SU-DHL-6 (cell line): ENCODE measurements at regions not wholly inside any gene's neighbourhood (a gene's known extent, or its start where the extent isn't known, plus 50 kb on each side); places are given as distances from the start of the nearest gene placed in this dataset.

Experiments
- H2AFZ ChIP-seq: fragments of 200-600 bp; sonication (generic); 2 replicates; pipeline ENCODE4 v1.6.1; 2014; ENCODE audit warnings: low read depth, mild to moderate bottlenecking, moderate library complexity, mixed read lengths, antibody characterized with exemption, low read length; ENCODE audit not compliant: severe bottlenecking
- H3F3A ChIP-seq: fragments of 200-600 bp; shearing (Covaris generic); 2 replicates; pipeline ENCODE4 v1.6.0; 2016; ENCODE audit warnings: antibody characterized with exemption, mild to moderate bottlenecking; ENCODE audit not compliant: insufficient read depth
- H3K27ac ChIP-seq: fragments of 200-600 bp; sonication (generic); 2 replicates; pipeline ENCODE4 v1.5.1; 2016; ENCODE audit warnings: low read depth, mild to moderate bottlenecking, low read length, moderate library complexity, mixed read lengths
- H3K27me3 ChIP-seq: fragments of 200-600 bp; sonication (generic), shearing (Covaris generic); 2 replicates; pipeline ENCODE4 v1.6.0; 2014; ENCODE audit warnings: mild to moderate bottlenecking, low read length
- H3K36me3 ChIP-seq: fragments of 200-600 bp; sonication (generic); 2 replicates; pipeline ENCODE4 v1.6.1; 2014; ENCODE audit warnings: mild to moderate bottlenecking, low read length, mixed read lengths
- H3K4me2 ChIP-seq: fragments of 300-600, 200-600 bp; shearing (Covaris generic), sonication (generic); 2 replicates; pipeline ENCODE4 v1.6.0; 2014; ENCODE audit warnings: low read length, low read depth, mild to moderate bottlenecking; ENCODE audit not compliant: poor library complexity, severe bottlenecking
- H3K4me3 ChIP-seq: fragments of 200-600 bp; sonication (generic); 2 replicates; pipeline ENCODE4 v1.5.1; 2014; ENCODE audit warnings: antibody characterized with exemption, low read length, mild to moderate bottlenecking, mixed read lengths; ENCODE audit not compliant: insufficient read depth, poor library complexity, severe bottlenecking
- H3K79me2 ChIP-seq: fragments of 200-600 bp; sonication (generic); 2 replicates; pipeline ENCODE4 v1.6.1; 2014; ENCODE audit warnings: mild to moderate bottlenecking, low read length, moderate library complexity; ENCODE audit not compliant: insufficient read depth
- H3K9ac ChIP-seq: fragments of 200-600 bp; sonication (generic); 2 replicates; pipeline ENCODE4 v1.7.0; 2014; ENCODE audit warnings: mild to moderate bottlenecking, low read length
- H3K9me2 ChIP-seq: fragments of 200-600 bp; sonication (generic); replicated peaks from 2 replicates; pipeline ENCODE4 v1.6.1; 2014; ENCODE audit warnings: low read length; ENCODE audit not compliant: insufficient read depth
- H3K9me3 ChIP-seq: fragments of 200-600 bp; sonication (generic); 2 replicates; pipeline ENCODE4 v1.6.1; 2014; ENCODE audit warnings: low read length, mixed read lengths; ENCODE audit not compliant: insufficient read depth
- H4K20me1 ChIP-seq: fragments of 200-600 bp; sonication (generic); 2 replicates; pipeline ENCODE4 v1.6.1; 2014; ENCODE audit warnings: low read depth, mild to moderate bottlenecking, antibody characterized with exemption, low read length, moderate library complexity, mixed read lengths
- EZH2phosphoT487 ChIP-seq: fragments of 200-600 bp; sonication (generic), shearing (Covaris generic); conservative IDR thresholded peaks from 2 replicates; pipeline ENCODE4 v1.6.1; 2018; ENCODE audit warnings: mild to moderate bottlenecking, antibody characterized with exemption, low read length, moderate library complexity, mixed read lengths
- TF ChIP-seq, protein P1 (sequence below): fragments of 200-600 bp; sonication (generic); IDR thresholded peaks from one replicate; pipeline ENCODE4 v1.5.1; 2017; ENCODE audit warnings: antibody characterized with exemption, mild to moderate bottlenecking, low read length, moderate library complexity; ENCODE audit not compliant: insufficient read depth, poor library complexity, severe bottlenecking

DNA sequence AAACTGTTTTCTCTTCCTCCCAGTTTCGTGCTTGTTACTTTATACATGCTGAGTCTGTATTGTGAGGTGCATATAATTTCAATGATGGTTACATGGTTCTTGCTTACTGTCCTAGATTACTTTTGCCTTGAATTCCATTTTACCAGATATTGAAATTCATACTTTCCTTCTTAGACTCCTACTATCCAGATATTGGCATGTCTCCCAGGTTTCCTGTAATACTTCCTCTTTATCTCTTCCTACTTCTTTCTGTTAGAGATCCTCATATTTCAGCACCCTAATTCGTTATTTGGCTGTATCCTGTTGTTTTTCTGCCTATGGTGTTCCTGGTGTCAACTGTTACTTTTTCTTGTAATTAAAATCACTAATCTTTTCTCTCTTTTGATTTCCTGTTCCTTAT, 522.1 kb downstream of the CCDC171 start:
- no peak overlapping the region for H2AFZ ChIP-seq
- H3K9ac ChIP-seq: no peak overlapping the region
- H3K27ac ChIP-seq: no peak overlapping the region
- no peaks in the 10 kb centered on the region for H3K27me3 ChIP-seq
- H4K20me1 ChIP-seq: no peaks in the 10 kb centered on the region
- no peak overlapping the region for H3K4me3 ChIP-seq
- no peaks in the 10 kb centered on the region for H3K9me2 ChIP-seq
- H3F3A ChIP-seq: no peaks in the 10 kb centered on the region
- no peak overlapping the region for H3K4me2 ChIP-seq
- TF ChIP-seq, protein P1, sequence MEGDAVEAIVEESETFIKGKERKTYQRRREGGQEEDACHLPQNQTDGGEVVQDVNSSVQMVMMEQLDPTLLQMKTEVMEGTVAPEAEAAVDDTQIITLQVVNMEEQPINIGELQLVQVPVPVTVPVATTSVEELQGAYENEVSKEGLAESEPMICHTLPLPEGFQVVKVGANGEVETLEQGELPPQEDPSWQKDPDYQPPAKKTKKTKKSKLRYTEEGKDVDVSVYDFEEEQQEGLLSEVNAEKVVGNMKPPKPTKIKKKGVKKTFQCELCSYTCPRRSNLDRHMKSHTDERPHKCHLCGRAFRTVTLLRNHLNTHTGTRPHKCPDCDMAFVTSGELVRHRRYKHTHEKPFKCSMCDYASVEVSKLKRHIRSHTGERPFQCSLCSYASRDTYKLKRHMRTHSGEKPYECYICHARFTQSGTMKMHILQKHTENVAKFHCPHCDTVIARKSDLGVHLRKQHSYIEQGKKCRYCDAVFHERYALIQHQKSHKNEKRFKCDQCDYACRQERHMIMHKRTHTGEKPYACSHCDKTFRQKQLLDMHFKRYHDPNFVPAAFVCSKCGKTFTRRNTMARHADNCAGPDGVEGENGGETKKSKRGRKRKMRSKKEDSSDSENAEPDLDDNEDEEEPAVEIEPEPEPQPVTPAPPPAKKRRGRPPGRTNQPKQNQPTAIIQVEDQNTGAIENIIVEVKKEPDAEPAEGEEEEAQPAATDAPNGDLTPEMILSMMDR: no peak
- no peaks in the 10 kb centered on the region for H3K36me3 ChIP-seq
- no peaks in the 10 kb centered on the region for H3K9me3 ChIP-seq
- H3K79me2 ChIP-seq: no peaks in the 10 kb centered on the region

- no peak overlapping the region for H3K4me2 ChIP-seq
- TF ChIP-seq EZH2phosphoT487: no peak
- TF ChIP-seq, protein P1: no peak
- H3K36me3 ChIP-seq: no peaks in the 10 kb centered on the region
- H3K27me3 ChIP-seq: no peaks in the 10 kb centered on the region
- no peak overlapping the region for H3K27ac ChIP-seq
- no peak overlapping the region for H2AFZ ChIP-seq
- H3K9ac ChIP-seq: no peak overlapping the region
- no peaks in the 10 kb centered on the region for H3K9me3 ChIP-seq
- H3F3A ChIP-seq: no peaks in the 10 kb centered on the region
- no peaks in the 10 kb centered on the region for H3K9me2 ChIP-seq
- no peak overlapping the region for H3K4me3 ChIP-seq
- no peaks in the 10 kb centered on the region for H4K20me1 ChIP-seq
- no peaks in the 10 kb centered on the region for H3K79me2 ChIP-seq
Measured at GRCh38 chr9:16075696-16076095, 522.9 kb downstream of the CCDC171 start.

DNA sequence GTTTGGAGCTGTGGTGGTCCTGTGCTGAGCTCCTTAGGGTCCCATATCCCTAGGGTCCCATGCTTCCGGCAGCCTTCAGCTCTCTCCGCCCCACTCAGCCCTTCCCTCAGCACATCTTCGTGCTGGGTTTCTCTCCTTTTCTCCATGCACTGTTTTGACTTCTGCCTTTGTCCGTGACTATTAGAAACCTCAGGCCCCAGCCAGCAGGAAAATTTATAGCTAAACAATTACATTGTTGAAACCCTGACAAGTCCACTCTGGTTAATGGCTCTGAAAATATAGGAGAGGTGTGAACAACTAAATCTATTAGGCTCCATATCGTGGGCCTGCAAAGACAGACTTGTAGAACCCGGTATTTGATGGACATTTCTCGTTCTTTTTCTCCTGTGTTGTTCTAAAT, 523.7 kb downstream of the CCDC171 start:
- no peaks in the 10 kb centered on the region for H3K27me3 ChIP-seq
- no peaks in the 10 kb centered on the region for H3K9me2 ChIP-seq
- no peaks in the 10 kb centered on the region for H3K79me2 ChIP-seq
- no peaks in the 10 kb centered on the region for H4K20me1 ChIP-seq
- no peaks in the 10 kb centered on the region for H3K9me3 ChIP-seq
- no peak overlapping the region for H3K9ac ChIP-seq
- no peaks in the 10 kb centered on the region for H3K36me3 ChIP-seq
- H3K4me3 ChIP-seq: no peak overlapping the region
- H3K27ac ChIP-seq: no peak overlapping the region
- H3F3A ChIP-seq: no peaks in the 10 kb centered on the region
- TF ChIP-seq EZH2phosphoT487: no peak
- TF ChIP-seq, protein P1: no peak
- no peak overlapping the region for H3K4me2 ChIP-seq
- H2AFZ ChIP-seq: no peak overlapping the region

DNA sequence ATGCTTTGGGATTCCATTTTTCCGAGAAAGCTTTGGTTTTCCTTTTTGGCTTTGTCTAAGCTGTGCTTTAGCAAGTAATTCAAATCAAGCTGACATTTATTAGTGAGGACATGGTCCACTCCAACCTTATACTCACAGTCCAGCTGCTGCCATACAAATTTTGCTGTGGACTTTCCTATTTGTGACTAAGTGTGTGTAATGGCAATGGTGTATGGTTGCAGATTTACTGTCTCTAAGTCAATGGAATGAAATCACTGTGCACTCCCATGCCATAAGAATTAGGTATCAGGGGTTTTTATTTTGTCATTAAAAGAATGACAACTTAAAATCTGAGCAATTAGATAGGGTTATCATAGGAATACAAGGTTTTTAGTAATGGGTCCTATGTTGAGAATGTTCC, 530.0 kb downstream of the CCDC171 start:
- H3K9me3 ChIP-seq: no peaks in the 10 kb centered on the region
- H3K27ac ChIP-seq: no peak overlapping the region
- H3K79me2 ChIP-seq: no peaks in the 10 kb centered on the region
- no peaks in the 10 kb centered on the region for H3K9me2 ChIP-seq
- H4K20me1 ChIP-seq: no peaks in the 10 kb centered on the region
- no peak overlapping the region for H2AFZ ChIP-seq
- no peak overlapping the region for H3K9ac ChIP-seq
- no peak for TF ChIP-seq EZH2phosphoT487
- TF ChIP-seq, protein P1: no peak
- H3K36me3 ChIP-seq: no peaks in the 10 kb centered on the region
- H3K4me2 ChIP-seq: no peak overlapping the region
- no peak overlapping the region for H3K4me3 ChIP-seq
- H3F3A ChIP-seq: no peaks in the 10 kb centered on the region
- H3K27me3 ChIP-seq: no peaks in the 10 kb centered on the region
